Testis (tissue), 2 donors: ENCODE measurements at regions not wholly inside any gene's neighbourhood (a gene's known extent, or its start where the extent isn't known, plus 50 kb on each side); places are given as distances from the start of the nearest gene placed in this dataset.

Experiments used
- CTCF ChIP-seq, 3 experiments: fragments of 450-650 bp in 2 of 3; fragments of 200-600 bp in 1 of 3; sonication (generic) in 1 of 3; IDR thresholded peaks; one replicate each; pipeline ENCODE4 v1.5.1; 2016 to 2019; ENCODE audit warnings: antibody characterized with exemption in 3 of 3, mild to moderate bottlenecking in 2 of 3, moderate library complexity in 1 of 3
- POLR2A ChIP-seq: fragments of 450-650 bp; IDR thresholded peaks from one replicate; pipeline ENCODE4 v1.6.1; 2017; ENCODE audit warnings: antibody characterized with exemption, mild to moderate bottlenecking, moderate library complexity

- TF ChIP-seq CTCF (IDR thresholded peaks at IDR 0.05) (no peak), POLR2A (no peak)
Measured at GRCh38 chr18:14959550-14959949, 211.6 kb downstream of the ANKRD30B start.
